HEK293T (cell line): ENCODE measurements at regions not wholly inside any gene's neighbourhood (a gene's known extent, or its start where the extent isn't known, plus 50 kb on each side); places are given as distances from the start of the nearest gene placed in this dataset.

Experiments used
- BHLHE40 ChIP-seq: fragments of 450-650 bp; IDR thresholded peaks from 2 replicates; pipeline ENCODE4 v1.6.1; 2016; ENCODE audit warnings: mild to moderate bottlenecking, moderate library complexity, borderline replicate concordance
- FOXM1 ChIP-seq: fragments of 450-650 bp; IDR thresholded peaks from 2 replicates; pipeline ENCODE4 v1.6.1; 2017; ENCODE audit warnings: mild to moderate bottlenecking, borderline replicate concordance
- HDGF ChIP-seq: fragments of 450-650 bp; IDR thresholded peaks from 2 replicates; pipeline ENCODE4 v1.6.1; 2017; ENCODE audit warnings: antibody characterized with exemption, borderline replicate concordance
- SUZ12 ChIP-seq: fragments of 450-650 bp; IDR thresholded peaks from 2 replicates; pipeline ENCODE4 v1.6.1; 2016; ENCODE audit warnings: mild to moderate bottlenecking
- TARDBP ChIP-seq: fragments of 450-650 bp; IDR thresholded peaks from 2 replicates; pipeline ENCODE4 v1.6.1; 2016

DNA sequence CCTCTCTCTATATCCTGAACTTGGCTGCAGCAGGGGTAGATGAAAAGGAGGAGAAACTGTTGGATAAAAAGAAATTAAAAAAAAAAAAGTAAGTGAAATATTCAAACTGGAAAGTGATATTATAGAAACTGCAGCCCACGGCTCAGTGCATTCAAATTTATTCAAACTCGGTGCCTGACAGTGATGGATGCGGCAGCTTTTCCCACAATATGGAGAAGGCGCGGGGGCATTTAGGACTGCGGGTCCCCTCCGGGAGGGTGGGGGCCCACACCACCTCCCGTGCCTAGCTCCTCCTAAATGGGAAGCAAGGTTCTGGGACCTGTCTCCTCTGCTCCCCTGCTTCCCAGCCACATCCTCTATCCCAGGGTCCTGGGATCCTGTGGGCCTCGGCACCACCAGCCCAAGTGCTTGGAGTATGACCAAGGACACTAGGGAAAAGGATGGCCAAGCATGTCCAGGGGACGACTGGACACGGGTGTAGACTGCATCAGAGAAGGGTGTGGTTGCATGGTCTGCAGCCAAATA is 82.4 kb downstream of the HIF1AN start:
- no peak for TF ChIP-seq FOXM1
- TF ChIP-seq SUZ12, result no peak
- TF ChIP-seq HDGF, result no peak
- no peak for TF ChIP-seq BHLHE40
- TF ChIP-seq TARDBP, result no peak
